Upper lobe of right lung (tissue), 1 donor: ENCODE measurements at regions not wholly inside any gene's neighbourhood (a gene's known extent, or its start where the extent isn't known, plus 50 kb on each side); places are given as distances from the start of the nearest gene placed in this dataset.

Experiments
- ATAC-seq: fragments of 200-7000 bp; cut with Tn5 transposase; one replicate; pipeline ENCODE4 v1.9.1; 2020; ENCODE audit warnings: mild to moderate bottlenecking, moderate library complexity
- DNase-seq: peaks from one replicate; pipeline ENCODE4 v3.0.0-alpha.2; 2020
- H3K27ac ChIP-seq: fragments of 200-600 bp; one replicate; pipeline ENCODE4 v1.8.0; 2022
- H3K27me3 ChIP-seq: fragments of 200-600 bp; one replicate; pipeline ENCODE4 v1.8.0; 2022; ENCODE audit warnings: mild to moderate bottlenecking
- H3K36me3 ChIP-seq: fragments of 200-600 bp; one replicate; pipeline ENCODE4 v1.8.0; 2022
- H3K4me1 ChIP-seq: fragments of 200-600 bp; one replicate; pipeline ENCODE4 v1.8.0; 2022
- H3K4me3 ChIP-seq: fragments of 200-600 bp; one replicate; pipeline ENCODE4 v1.8.0; 2022; ENCODE audit warnings: mild to moderate bottlenecking
- H3K9me3 ChIP-seq: fragments of 200-600 bp; one replicate; pipeline ENCODE4 v1.8.0; 2022
- intact Hi-C: fragments of 100-400 bp; cut with DNase I; formaldehyde crosslinking; loops from one replicate; pipeline ENCODE4 v1.11.0; 2022
- TF ChIP-seq, protein P1 (sequence below): fragments of 200-600 bp; IDR thresholded peaks from one replicate; pipeline ENCODE4 v1.8.0; 2022; ENCODE audit warnings: antibody characterized with exemption
- donor health status: DM: no; HTN: yes; CAD: no; lungs with severe emphysema.

DNA sequence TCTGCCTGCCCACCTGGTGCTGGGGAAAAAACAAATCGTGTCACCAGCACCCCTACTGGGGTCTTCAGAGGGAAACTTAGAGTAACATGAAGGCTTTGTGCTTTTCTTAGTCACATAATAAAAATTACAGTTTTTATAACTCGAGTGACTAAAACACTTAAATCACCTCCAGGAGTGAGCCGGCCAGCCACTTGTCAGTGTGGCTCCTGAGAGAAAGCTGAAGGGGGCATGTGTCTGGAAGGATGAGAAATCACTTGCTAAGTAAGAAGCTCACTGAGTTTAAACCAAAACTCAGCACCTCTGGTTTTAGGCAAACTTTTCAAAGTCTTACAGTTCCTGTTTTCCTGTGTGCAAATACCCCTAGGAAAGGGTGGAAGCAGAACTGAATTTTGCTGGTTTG is 372.2 kb downstream of the CDH26 start:
- H3K27me3 ChIP-seq: no peaks in the 10 kb centered on the region
- H3K4me1 ChIP-seq: no peaks in the 10 kb centered on the region
- no peaks in the 10 kb centered on the region for H3K9me3 ChIP-seq
- intact Hi-C loops: no loop called here
- no peaks in the 10 kb centered on the region for H3K36me3 ChIP-seq
- TF ChIP-seq, protein P1, sequence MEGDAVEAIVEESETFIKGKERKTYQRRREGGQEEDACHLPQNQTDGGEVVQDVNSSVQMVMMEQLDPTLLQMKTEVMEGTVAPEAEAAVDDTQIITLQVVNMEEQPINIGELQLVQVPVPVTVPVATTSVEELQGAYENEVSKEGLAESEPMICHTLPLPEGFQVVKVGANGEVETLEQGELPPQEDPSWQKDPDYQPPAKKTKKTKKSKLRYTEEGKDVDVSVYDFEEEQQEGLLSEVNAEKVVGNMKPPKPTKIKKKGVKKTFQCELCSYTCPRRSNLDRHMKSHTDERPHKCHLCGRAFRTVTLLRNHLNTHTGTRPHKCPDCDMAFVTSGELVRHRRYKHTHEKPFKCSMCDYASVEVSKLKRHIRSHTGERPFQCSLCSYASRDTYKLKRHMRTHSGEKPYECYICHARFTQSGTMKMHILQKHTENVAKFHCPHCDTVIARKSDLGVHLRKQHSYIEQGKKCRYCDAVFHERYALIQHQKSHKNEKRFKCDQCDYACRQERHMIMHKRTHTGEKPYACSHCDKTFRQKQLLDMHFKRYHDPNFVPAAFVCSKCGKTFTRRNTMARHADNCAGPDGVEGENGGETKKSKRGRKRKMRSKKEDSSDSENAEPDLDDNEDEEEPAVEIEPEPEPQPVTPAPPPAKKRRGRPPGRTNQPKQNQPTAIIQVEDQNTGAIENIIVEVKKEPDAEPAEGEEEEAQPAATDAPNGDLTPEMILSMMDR: no peak
- no peak overlapping the region for H3K27ac ChIP-seq
- ATAC-seq: no peak
- DNase-seq: no peak
- no peak overlapping the region for H3K4me3 ChIP-seq

- H3K27ac ChIP-seq: no peak overlapping the region
- no peaks in the 10 kb centered on the region for H3K4me1 ChIP-seq
- no peak overlapping the region for H3K4me3 ChIP-seq
- no peak for ATAC-seq
- intact Hi-C loops: no loop called here
- H3K27me3 ChIP-seq: no peaks in the 10 kb centered on the region
- no peaks in the 10 kb centered on the region for H3K36me3 ChIP-seq
- TF ChIP-seq, protein P1: no peak
- H3K9me3 ChIP-seq: no peaks in the 10 kb centered on the region
- DNase-seq: no peak
These were observed 373.6 kb downstream of the CDH26 start for GRCh38 chr20:60331688-60332300.

DNA sequence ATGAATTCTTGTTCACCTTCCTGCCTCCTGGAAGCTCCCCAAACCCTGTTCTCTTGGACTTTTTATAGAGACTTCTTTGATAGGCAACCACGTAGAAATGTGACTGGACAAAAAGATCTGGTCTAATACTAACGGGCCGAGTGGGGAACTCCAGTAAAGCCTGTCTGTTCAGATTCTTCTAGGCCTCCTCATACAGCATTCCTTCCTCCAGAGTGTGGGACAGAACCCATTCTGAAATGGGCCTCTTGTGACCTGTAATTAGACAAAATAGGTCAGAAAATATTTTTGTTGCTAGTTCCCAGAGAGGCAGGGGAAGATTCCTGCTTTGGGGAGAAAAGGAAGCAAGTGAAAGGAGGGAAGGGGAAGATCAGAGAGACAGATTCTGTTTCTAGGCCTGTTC is 374.3 kb downstream of the CDH26 start:
- intact Hi-C loops: no loop called here

GRCh38 chr20:60334911-60335310 is 376.7 kb downstream of the CDH26 start:
- H3K36me3 ChIP-seq: no peaks in the 10 kb centered on the region
- intact Hi-C loops: no loop called here
- no peak for ATAC-seq

More for the DNA sequence above, 374.3 kb downstream of the CDH26 start:
- Histone ChIP-seq H3K4me3 (no peak overlapping the region), H3K27ac (no peak overlapping the region), H3K36me3 (no peaks in the 10 kb centered on the region), H3K9me3 (no peaks in the 10 kb centered on the region), H3K27me3 (no peaks in the 10 kb centered on the region), H3K4me1 (no peaks in the 10 kb centered on the region)
- ATAC-seq (peak; percentile 54), DNase-seq (no peak)
- TF ChIP-seq, protein P1: no peak

GRCh38 chr20:60338556-60338955 is 380.3 kb downstream of the CDH26 start:
- Histone ChIP-seq H3K27me3 (no peaks in the 10 kb centered on the region), H3K4me1 (no peaks in the 10 kb centered on the region), H3K36me3 (no peaks in the 10 kb centered on the region), H3K27ac (no peak overlapping the region), H3K4me3 (no peak overlapping the region), H3K9me3 (no peaks in the 10 kb centered on the region)
- intact Hi-C loops: no loop called here
- ATAC-seq: no peak
- DNase-seq: no peak
- TF ChIP-seq, protein P1: no peak

More at GRCh38 chr20:60334911-60335310, 376.7 kb downstream of the CDH26 start:
- TF ChIP-seq, protein P1: no peak
- Histone ChIP-seq H3K9me3 (no peaks in the 10 kb centered on the region), H3K4me1 (no peaks in the 10 kb centered on the region), H3K27ac (no peak overlapping the region), H3K4me3 (no peak overlapping the region), H3K27me3 (no peaks in the 10 kb centered on the region)
- DNase-seq: no peak

DNA sequence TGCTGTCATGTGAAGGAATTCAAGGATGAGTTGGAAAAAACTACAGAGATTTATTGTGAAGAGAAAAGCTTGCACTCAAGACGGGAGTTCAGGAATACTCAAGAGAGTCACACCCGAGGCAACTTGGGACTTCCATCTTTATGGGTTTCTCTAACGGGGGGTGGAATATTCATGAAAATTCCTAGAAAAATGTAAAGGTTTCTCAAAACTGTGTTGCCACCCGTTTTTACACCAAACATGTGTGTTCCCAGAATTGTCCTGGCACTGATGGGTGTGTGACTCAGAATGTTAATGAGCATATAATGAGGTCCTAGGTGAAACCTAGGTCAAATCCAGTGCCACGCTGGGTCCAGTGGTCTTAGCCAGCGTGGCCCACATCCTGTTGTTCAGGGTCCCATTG is 381.5 kb downstream of the CDH26 start:
- TF ChIP-seq, protein P1: no peak
- no peaks in the 10 kb centered on the region for H3K4me1 ChIP-seq
- no peaks in the 10 kb centered on the region for H3K9me3 ChIP-seq
- no peak overlapping the region for H3K4me3 ChIP-seq
- no peak for ATAC-seq
- H3K27me3 ChIP-seq: no peaks in the 10 kb centered on the region
- DNase-seq: no peak
- H3K36me3 ChIP-seq: no peaks in the 10 kb centered on the region
- intact Hi-C loops: no loop called here
- H3K27ac ChIP-seq: no peak overlapping the region
